Adrenal gland (tissue), 9 donors: ENCODE measurements at regions not wholly inside any gene's neighbourhood (a gene's known extent, or its start where the extent isn't known, plus 50 kb on each side); places are given as distances from the start of the nearest gene placed in this dataset.

ENCODE experiments used
- DNase-seq, 7 donors: peaks; one replicate each; pipeline ENCODE4 v3.0.0-alpha.2; 2019 to 2020
- H3K27ac ChIP-seq, 5 donors: fragments of 200-600 bp; sonication (generic) in 4 of 5; 1 replicate in 3 of 5; 2 replicates in 2 of 5; pipeline versions ENCODE4 v1.5.1 to v1.8.0; 2016 to 2020; ENCODE audit warnings: mild to moderate bottlenecking in 1 of 5
- H3K27me3 ChIP-seq: fragments of 200-600 bp; 2 replicates; pipeline ENCODE4 v1.8.0; 2021
- H3K36me3 ChIP-seq, 2 donors: fragments of 200-600 bp; replicated peaks in 1 of 2; 1 replicate in 1 of 2; 2 replicates in 1 of 2; pipeline versions ENCODE4 v1.5.1 to v1.8.0; 2018 to 2022
- H3K4me1 ChIP-seq, 2 donors: fragments of 200-600 bp; replicated peaks in 1 of 2; 1 replicate in 1 of 2; 2 replicates in 1 of 2; pipeline versions ENCODE4 v1.5.1 to v1.8.0; 2018 to 2021
- H3K4me3 ChIP-seq, 4 donors: fragments of 200-600 bp; sonication (generic) in 3 of 4; one replicate each; pipeline ENCODE4 v1.5.1; 2016 to 2018
- H3K9me3 ChIP-seq, 3 donors: fragments of 200-600 bp; sonication (generic) in 1 of 3; replicated peaks in 1 of 3; 1 replicate in 2 of 3; 2 replicates in 1 of 3; pipeline versions ENCODE4 v1.5.1 to v1.8.0; 2016 to 2021
- POLR2A ChIP-seq, 2 donors: fragments of 450-650 bp; IDR thresholded peaks; one replicate each; pipeline ENCODE4 v1.6.1; 2017; ENCODE audit warnings: antibody characterized with exemption in 2 of 2, mild to moderate bottlenecking in 2 of 2, moderate library complexity in 1 of 2
- WGBS, 4 donors: extraction: QIAGEN DNeasy Blood & Tissue Kit in 2 of 4; methylation state at CpG; one replicate each; pipeline versions ENCODE4 v1.1.5 to v1.1.7; 2013 to 2017; 5-methylcytosine and 5-hydroxymethylcytosine counted together
- intact Hi-C, 2 donors: fragments of 100-400 bp; cut with DNase I; formaldehyde crosslinking; loops; one replicate each; pipeline versions ENCODE4 v1.14.1 to v1.15.0; 2022 to 2023
- TF ChIP-seq, protein P1 (sequence below), 6 experiments: fragments of 450-650 bp in 4 of 6; fragments of 200-600 bp in 2 of 6; sonication (generic) in 1 of 6; IDR thresholded peaks; 1 replicate in 5 of 6; 2 replicates in 1 of 6; pipeline versions ENCODE4 v1.5.1 to v1.8.0; 2016 to 2021; ENCODE audit warnings: antibody characterized with exemption in 6 of 6, mild to moderate bottlenecking in 2 of 6, moderate library complexity in 1 of 6
- donor health status: healthy with polysubstance abuse.
- donor health status: Bipolar disorder and iron deficiency.
- donor health status: DM: yes; HTN: yes; CAD: no.
- donor health status: DM: no; HTN: no; CAD: no.
- donor health status: DM: no; HTN: no; CAD: no.

DNA sequence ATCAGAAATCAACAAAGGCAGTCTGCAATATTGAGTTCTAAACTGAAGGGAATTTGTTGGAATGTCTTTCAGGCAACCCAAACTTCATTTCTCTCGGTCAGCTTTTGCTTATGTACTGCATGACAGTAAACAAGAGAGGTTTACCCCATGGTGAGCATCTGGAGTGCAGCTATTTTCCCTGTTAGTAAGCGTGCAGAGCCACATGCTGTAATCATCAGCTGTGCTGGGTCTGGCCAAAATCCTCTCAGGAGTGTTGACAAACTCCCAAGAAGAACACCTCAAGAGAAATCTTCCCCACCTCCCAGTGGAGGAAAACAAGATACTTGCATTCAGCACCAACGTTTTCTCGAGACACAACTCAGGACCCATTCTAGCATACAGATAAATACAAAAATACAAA lies 83.6 kb upstream of the ADAMTSL1 start:
- Histone ChIP-seq H3K36me3 (no peaks in the 10 kb centered on the region), H3K9me3 (no peaks in the 10 kb centered on the region), H3K4me1 (peaks cover 14% of the 10 kb centered on the region in 2 donors), H3K27ac (no peak overlapping the region), H3K4me3 (no peak overlapping the region), H3K27me3 (no peaks in the 10 kb centered on the region)
- intact Hi-C loops = no loop called here
- WGBS, 4 donors = 61 to 83% (median 71%) methylated on average over 4 of the region's 4 CpGs
- DNase-seq = no peak
- no peak for TF ChIP-seq POLR2A (IDR thresholded peaks at IDR 0.05)
- TF ChIP-seq, protein P1, sequence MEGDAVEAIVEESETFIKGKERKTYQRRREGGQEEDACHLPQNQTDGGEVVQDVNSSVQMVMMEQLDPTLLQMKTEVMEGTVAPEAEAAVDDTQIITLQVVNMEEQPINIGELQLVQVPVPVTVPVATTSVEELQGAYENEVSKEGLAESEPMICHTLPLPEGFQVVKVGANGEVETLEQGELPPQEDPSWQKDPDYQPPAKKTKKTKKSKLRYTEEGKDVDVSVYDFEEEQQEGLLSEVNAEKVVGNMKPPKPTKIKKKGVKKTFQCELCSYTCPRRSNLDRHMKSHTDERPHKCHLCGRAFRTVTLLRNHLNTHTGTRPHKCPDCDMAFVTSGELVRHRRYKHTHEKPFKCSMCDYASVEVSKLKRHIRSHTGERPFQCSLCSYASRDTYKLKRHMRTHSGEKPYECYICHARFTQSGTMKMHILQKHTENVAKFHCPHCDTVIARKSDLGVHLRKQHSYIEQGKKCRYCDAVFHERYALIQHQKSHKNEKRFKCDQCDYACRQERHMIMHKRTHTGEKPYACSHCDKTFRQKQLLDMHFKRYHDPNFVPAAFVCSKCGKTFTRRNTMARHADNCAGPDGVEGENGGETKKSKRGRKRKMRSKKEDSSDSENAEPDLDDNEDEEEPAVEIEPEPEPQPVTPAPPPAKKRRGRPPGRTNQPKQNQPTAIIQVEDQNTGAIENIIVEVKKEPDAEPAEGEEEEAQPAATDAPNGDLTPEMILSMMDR (IDR thresholded peaks at IDR 0.05) = no peak

DNA sequence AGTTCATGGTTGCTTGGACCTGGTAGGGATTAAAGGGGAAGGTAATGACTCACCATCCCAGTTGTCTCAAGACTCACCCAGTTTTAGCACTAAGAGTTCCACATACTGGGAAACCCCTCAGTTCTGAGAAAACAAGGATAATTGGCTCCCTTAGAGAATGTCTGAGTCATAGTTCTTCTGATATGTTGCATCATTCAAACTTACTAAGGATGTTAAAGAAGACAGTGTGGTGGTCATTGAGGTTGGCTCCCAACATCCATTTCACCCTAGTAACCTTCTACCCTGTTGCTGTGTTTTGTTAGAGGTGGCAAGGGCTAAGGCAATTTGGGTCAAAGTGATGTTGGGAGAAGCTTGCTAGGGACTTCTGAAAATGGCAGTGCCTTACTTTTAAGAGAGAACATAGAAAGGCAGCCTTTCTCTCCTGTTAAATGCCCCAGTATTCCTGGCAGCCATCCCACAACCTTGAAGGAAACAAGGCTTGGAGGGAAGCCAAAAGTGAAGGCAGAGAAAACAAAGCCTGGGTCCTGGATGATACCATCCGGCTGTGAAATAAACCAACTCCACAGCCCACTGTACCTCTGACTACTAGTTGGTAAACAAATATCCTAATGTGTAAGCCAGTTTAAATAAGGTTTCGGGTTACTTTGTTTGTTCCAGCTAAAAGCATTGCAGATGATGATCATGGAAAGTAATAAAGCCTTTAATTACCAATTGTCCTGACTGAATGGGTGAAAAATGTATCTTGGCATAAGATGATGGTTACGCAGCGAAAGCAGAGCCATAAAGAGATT lies 80.4 kb upstream of the ADAMTSL1 start:
- intact Hi-C loops = no loop called here
- Histone ChIP-seq H3K27me3 (no peaks in the 10 kb centered on the region), H3K27ac (peak overlapping the region; percentile 14 to 74 (median 60)), H3K4me3 (peak overlapping the region in 1 of 4 donors; percentile 10), H3K36me3 (no peaks in the 10 kb centered on the region), H3K9me3 (no peaks in the 10 kb centered on the region), H3K4me1 (peaks cover 14% of the 10 kb centered on the region in 2 donors)
- DNase-seq = peak; percentile 74 to 89 (median 82)
- 23 to 33% (median 29%) methylated on average over 4 of the region's 4 CpGs for WGBS, 4 donors
- TF ChIP-seq, protein P1 (IDR thresholded peaks at IDR 0.05) = no peak
- peak in 1 of 2 donors; percentile 13 for TF ChIP-seq POLR2A (IDR thresholded peaks at IDR 0.05)

DNA sequence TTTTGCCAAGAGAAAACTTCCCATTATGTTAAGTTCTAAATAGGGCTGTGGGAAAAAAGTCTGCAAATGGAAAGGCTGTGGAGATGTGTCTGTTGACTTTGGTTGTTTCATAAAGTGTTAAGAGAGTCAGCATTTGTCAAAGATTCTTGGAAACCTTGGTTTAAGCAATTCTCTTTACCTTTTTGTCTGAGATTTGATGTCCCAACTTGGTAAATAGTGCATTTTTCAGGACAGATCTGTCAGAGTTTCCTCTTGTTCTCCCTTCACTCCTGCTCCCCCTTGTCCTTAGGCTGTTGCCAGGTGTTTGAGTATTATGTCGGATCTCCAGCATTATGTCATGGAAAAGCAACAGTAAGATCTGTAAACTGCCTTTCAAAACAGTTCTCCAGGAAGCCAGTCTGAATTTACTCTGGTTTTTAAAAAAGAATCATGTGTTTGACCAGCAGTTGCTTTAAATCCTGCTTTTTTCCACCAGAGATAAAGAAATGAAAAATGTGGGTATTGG lies 79.1 kb upstream of the ADAMTSL1 start:
- H3K9me3 ChIP-seq = no peaks in the 10 kb centered on the region
- TF ChIP-seq, protein P1 (IDR thresholded peaks at IDR 0.05) = no peak
- TF ChIP-seq POLR2A (IDR thresholded peaks at IDR 0.05) = no peak
- H3K36me3 ChIP-seq = no peaks in the 10 kb centered on the region
- no peak overlapping the region for H3K4me3 ChIP-seq
- peaks cover 14% of the 10 kb centered on the region in 2 donors for H3K4me1 ChIP-seq
- intact Hi-C loops = no loop called here
- DNase-seq = no peak
- peak overlapping the region in 1 of 5 donors; percentile 60 for H3K27ac ChIP-seq
- H3K27me3 ChIP-seq = no peaks in the 10 kb centered on the region
- WGBS, 4 donors = 43 to 58% (median 44%) methylated on average over 1 of the region's 1 CpG

DNA sequence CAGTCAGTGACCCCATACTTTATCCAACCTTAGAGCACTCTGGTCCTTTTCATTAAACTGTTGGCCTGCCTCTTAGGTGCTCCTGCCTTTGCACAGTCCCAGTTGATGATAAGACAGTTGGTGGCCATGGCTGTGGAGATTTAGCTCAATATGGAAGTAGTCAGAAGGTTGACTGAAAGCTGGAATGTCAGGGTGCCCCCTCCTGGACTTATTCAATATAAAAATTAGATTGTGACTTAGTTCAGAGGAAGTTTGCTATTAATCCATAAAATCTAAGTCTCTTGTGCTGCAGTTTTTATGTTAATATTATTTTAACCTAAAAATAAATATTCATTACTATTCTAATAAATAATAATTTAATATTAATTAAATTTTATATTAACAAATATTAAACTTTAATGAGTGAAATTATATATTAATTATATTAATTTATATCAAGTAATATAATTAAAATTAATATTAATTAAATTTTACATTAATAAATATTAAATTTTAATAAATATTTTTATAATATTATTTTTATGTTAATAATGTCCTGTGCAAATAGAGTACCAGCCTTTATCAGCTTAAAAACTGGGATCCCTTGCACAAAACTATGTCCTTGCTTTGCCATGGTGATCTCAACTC lies 77.7 kb upstream of the ADAMTSL1 start:
- H3K27me3 ChIP-seq = no peaks in the 10 kb centered on the region
- no peaks in the 10 kb centered on the region for H3K36me3 ChIP-seq
- no peak for TF ChIP-seq POLR2A (IDR thresholded peaks at IDR 0.05)
- TF ChIP-seq, protein P1 (IDR thresholded peaks at IDR 0.05) = peak in 3 of 6 experiments; percentile 7 to 17 (median 12)
- intact Hi-C loops = no loop called here
- DNase-seq = peak in 2 of 7 donors; percentile 19 to 22
- peaks cover 14% of the 10 kb centered on the region in 2 donors for H3K4me1 ChIP-seq
- no peak overlapping the region for H3K27ac ChIP-seq
- no peak overlapping the region for H3K4me3 ChIP-seq
- no peaks in the 10 kb centered on the region for H3K9me3 ChIP-seq
